ENCODE measurements at regions not wholly inside any gene's neighbourhood (a gene's known extent, or its start where the extent isn't known, plus 50 kb on each side); places are given as distances from the start of the nearest gene placed in this dataset.

DNA sequence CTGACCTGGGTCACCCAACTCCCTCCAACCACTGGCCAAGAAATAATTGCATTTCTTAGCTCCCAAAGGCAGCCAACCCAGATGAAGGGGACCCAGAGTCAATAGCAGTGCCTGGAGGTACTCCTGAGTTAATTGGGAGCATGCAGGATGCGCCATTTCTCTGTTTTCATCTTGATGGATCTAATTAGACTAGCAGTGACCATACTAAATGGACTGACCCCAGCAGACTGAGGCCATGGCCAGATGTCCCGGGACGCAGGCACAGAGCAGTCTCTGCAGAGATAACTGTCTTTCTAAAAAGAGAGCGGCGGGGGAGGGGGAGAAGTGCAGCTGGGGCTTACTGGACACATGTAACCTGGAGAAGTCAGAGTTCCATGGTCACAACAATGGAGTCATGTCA is 53.2 kb upstream of the CMKLR1 start:
- peaks cover 0 to 12% of the 10 kb centered on the region in 2 experiments; a peak in 2 of 5 replicates for H3K27me3 ChIP-seq (ENCODE audit: control insufficient read depth in 2 of 2, insufficient read depth in 2 of 2, low read length in 2 of 2)
- H3K4me1 ChIP-seq (replicated peaks in 1 of 2; ENCODE audit: control insufficient read depth in 2 of 2, insufficient read depth in 2 of 2, low read length in 2 of 2): no peaks in the 10 kb centered on the region
- no peak for TF ChIP-seq ZKSCAN3 (CRISPR knock-in tag; IDR thresholded peaks at IDR 0.05)
- no peak for TF ChIP-seq KAT2B (IDR thresholded peaks at IDR 0.05; ENCODE audit: low read depth, low read length)
- no peak for TF ChIP-seq ZNF444 (CRISPR knock-in tag; IDR thresholded peaks at IDR 0.05)
- TF ChIP-seq DDX20 (tag; IDR thresholded peaks at IDR 0.05; ENCODE audit: low read depth): no peak
- TF ChIP-seq FOXJ2 (tag; IDR thresholded peaks at IDR 0.05): no peak
- no peak for TF ChIP-seq HDAC2 (IDR thresholded peaks at IDR 0.05)
- TF ChIP-seq CBX8 (IDR thresholded peaks at IDR 0.05; ENCODE audit: borderline replicate concordance, extremely low read depth, low read depth, low read length, poor library complexity, severe bottlenecking): no peak
- no peak for TF ChIP-seq ZNF707 (CRISPR knock-in tag; conservative IDR thresholded peaks at IDR 0.05)
- TF ChIP-seq, protein P1, sequence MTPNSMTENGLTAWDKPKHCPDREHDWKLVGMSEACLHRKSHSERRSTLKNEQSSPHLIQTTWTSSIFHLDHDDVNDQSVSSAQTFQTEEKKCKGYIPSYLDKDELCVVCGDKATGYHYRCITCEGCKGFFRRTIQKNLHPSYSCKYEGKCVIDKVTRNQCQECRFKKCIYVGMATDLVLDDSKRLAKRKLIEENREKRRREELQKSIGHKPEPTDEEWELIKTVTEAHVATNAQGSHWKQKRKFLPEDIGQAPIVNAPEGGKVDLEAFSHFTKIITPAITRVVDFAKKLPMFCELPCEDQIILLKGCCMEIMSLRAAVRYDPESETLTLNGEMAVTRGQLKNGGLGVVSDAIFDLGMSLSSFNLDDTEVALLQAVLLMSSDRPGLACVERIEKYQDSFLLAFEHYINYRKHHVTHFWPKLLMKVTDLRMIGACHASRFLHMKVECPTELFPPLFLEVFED (CRISPR knock-in tag; conservative IDR thresholded peaks at IDR 0.05): no peak
- TF ChIP-seq RNF2 (IDR thresholded peaks at IDR 0.05): no peak
- no peaks in the 10 kb centered on the region for H3K79me2 ChIP-seq (ENCODE audit: control insufficient read depth, insufficient read depth, low read length)
- ATAC-seq (no peak), FAIRE-seq (no peak), DNase-seq (ENCODE audit: extremely low read depth in 1 of 4, low spot score in 3 of 4) (no peak)
- H3K9me3 ChIP-seq (replicated peaks; ENCODE audit: control insufficient read depth, insufficient read depth, low read depth, low read length): no peaks in the 10 kb centered on the region
- 0% methylated on average over 5 of the region's 5 CpGs for WGBS (ENCODE audit: insufficient coverage, low coverage, missing lambda C conversion rate)
- in situ Hi-C loops (cut with MboI) (no loop called here), intact Hi-C loops (cut with micrococcal nuclease) (no loop called here)
- no peak overlapping the region for H2AFZ ChIP-seq (ENCODE audit: low read depth, low read length)
- no peak overlapping the region for H3K27ac ChIP-seq (ENCODE audit: extremely low read depth, low read depth, low read length)
- H3K4me2 ChIP-seq (ENCODE audit: insufficient read depth, low read length): no peak overlapping the region
- ChIA-PET POLR2A (no interaction called here), CTCF (ENCODE audit: low intra/inter-chr PET ratio) (no interaction called here)
- no peaks in the 10 kb centered on the region for H3K9me1 ChIP-seq (ENCODE audit: control insufficient read depth, insufficient read depth, low read length)
- H3K4me3 ChIP-seq: no peak overlapping the region
- H3K9ac ChIP-seq (ENCODE audit: insufficient read depth in 1 of 2, low read depth in 2 of 2, low read length in 2 of 2): no peak overlapping the region
- BruUV-seq (replicated peaks): no TSS peak
- H4K20me1 ChIP-seq (replicated peaks; ENCODE audit: control insufficient read depth, insufficient read depth, low read length): no peaks in the 10 kb centered on the region; the same call in 1 of the 2 replicates
- H3K36me3 ChIP-seq (ENCODE audit: control insufficient read depth, insufficient read depth, low read length): no peaks in the 10 kb centered on the region

All from K562 (cell line).